K562 (cell line): ENCODE measurements at regions not wholly inside any gene's neighbourhood (a gene's known extent, or its start where the extent isn't known, plus 50 kb on each side); places are given as distances from the start of the nearest gene placed in this dataset.

ENCODE experiments used
- ATAC-seq: fragments of 200-7000 bp; cut with Tn5 transposase; 3 replicates; pipeline ENCODE4 v1.9.1; 2020; ENCODE audit warnings: moderate library complexity
- BruUV-seq: library from RNA; stranded (reverse); fragments of 400-500 nt; replicated peaks from 2 replicates; lab custom pipeline; 2021; lab: Mats Ljungman, UMichigan
- CTCF ChIA-PET: fragments of 300-600 bp; formaldehyde crosslinking; extraction: SDS; loops from one replicate; lab custom pipeline; 2021; ENCODE audit warnings: low intra/inter-chr PET ratio; lab: Yijun Ruan, JAX
- POLR2A ChIA-PET: fragments of 300-600, 350-650 bp; sonication (Branson Sonifier 250); formaldehyde crosslinking; extraction: SDS; loops from one replicate; lab custom pipeline; 2021; ENCODE audit warnings: antibody characterized with exemption, inconsistent platforms; lab: Yijun Ruan, JAX
- DNase-seq, 4 experiments: peaks; one replicate each; pipeline versions ENCODE4 v3.0.0 to v3.0.0-alpha.2; 2011 to 2018; ENCODE audit warnings: low spot score in 3 of 4, mixed read lengths in 3 of 4; ENCODE audit errors: extremely low read depth in 1 of 4
- FAIRE-seq: peaks from 2 replicates; lab custom pipeline; 2011; peaks lifted over from hg19 to GRCh38; lab: Jason Lieb, UNC
- H2AFZ ChIP-seq: 2 replicates; pipeline ENCODE4 v1.6.0; 2011; ENCODE audit warnings: low read depth, low read length, control low read depth, inconsistent platforms
- H3K27ac ChIP-seq: fragments of 200-600 bp; 3 replicates; pipeline ENCODE4 v1.8.0; 2011; ENCODE audit warnings: low read depth, mild to moderate bottlenecking, control low read depth, inconsistent platforms, low read length, moderate library complexity, mixed read lengths; ENCODE audit errors: extremely low read depth
- H3K27me3 ChIP-seq, 2 experiments: fragments of 300-600 bp in 1 of 2; 2 replicates in 1 of 2; 3 replicates in 1 of 2; pipeline versions ENCODE4 v1.6.0 to v1.8.0; 2011; ENCODE audit warnings: inconsistent platforms in 2 of 2, low read length in 2 of 2, mild to moderate bottlenecking in 1 of 2, mixed read lengths in 1 of 2, moderate library complexity in 1 of 2; ENCODE audit not compliant: control insufficient read depth in 2 of 2, insufficient read depth in 2 of 2
- H3K36me3 ChIP-seq: fragments of 300-600 bp; 3 replicates; pipeline ENCODE4 v1.8.0; 2011; ENCODE audit warnings: mild to moderate bottlenecking, low read length, inconsistent platforms; ENCODE audit not compliant: control insufficient read depth, insufficient read depth
- H3K4me1 ChIP-seq, 2 experiments: fragments of 200-600 bp in 1 of 2; replicated peaks in 1 of 2; 2 replicates in 1 of 2; 3 replicates in 1 of 2; pipeline versions ENCODE4 v1.5.1 to v1.8.0; 2011; ENCODE audit warnings: inconsistent platforms in 2 of 2, low read length in 2 of 2, mild to moderate bottlenecking in 1 of 2, mixed read lengths in 1 of 2, moderate library complexity in 1 of 2; ENCODE audit not compliant: control insufficient read depth in 2 of 2, insufficient read depth in 2 of 2
- H3K4me2 ChIP-seq: 2 replicates; pipeline ENCODE4 v1.6.1; 2011; ENCODE audit warnings: low read length, control low read depth, inconsistent platforms, mixed read lengths; ENCODE audit not compliant: insufficient read depth
- H3K4me3 ChIP-seq: fragments of 200-600 bp; sonication (generic), shearing (Covaris generic); 2 replicates; pipeline ENCODE4 v1.5.1; 2016; ENCODE audit warnings: control low read depth, inconsistent platforms
- H3K79me2 ChIP-seq: fragments of 200-600 bp; 3 replicates; pipeline ENCODE4 v1.8.0; 2011; ENCODE audit warnings: low read length, inconsistent platforms; ENCODE audit not compliant: control insufficient read depth, insufficient read depth
- H3K9ac ChIP-seq, 2 experiments: 2 replicates each; pipeline versions ENCODE4 v1.6.0 to v1.6.1; 2011; ENCODE audit warnings: low read depth in 2 of 2, low read length in 2 of 2, control low read depth in 1 of 2, inconsistent platforms in 1 of 2, mild to moderate bottlenecking in 1 of 2, mixed read lengths in 1 of 2; ENCODE audit not compliant: insufficient read depth in 1 of 2
- H3K9me1 ChIP-seq: one replicate; pipeline ENCODE4 v1.6.0; 2011; ENCODE audit warnings: inconsistent platforms, mild to moderate bottlenecking, low read length, moderate library complexity; ENCODE audit not compliant: control insufficient read depth, insufficient read depth
- H3K9me3 ChIP-seq: replicated peaks from 2 replicates; pipeline ENCODE4 v1.5.1; 2011; ENCODE audit warnings: low read depth, low read length, inconsistent platforms; ENCODE audit not compliant: control insufficient read depth, insufficient read depth
- H4K20me1 ChIP-seq: replicated peaks from 2 replicates; pipeline ENCODE4 v1.6.1; 2011; ENCODE audit warnings: low read length, inconsistent platforms, mixed read lengths; ENCODE audit not compliant: control insufficient read depth, insufficient read depth
- RFX7 ChIP-seq: fragments of 250-450 bp; sonication (Bioruptor Pico); IDR thresholded peaks from 2 replicates; pipeline ENCODE4 v1.5.1; 2021; ENCODE audit warnings: mild to moderate bottlenecking
- SETDB1 ChIP-seq: IDR thresholded peaks from one replicate; pipeline ENCODE4 v1.6.1; 2012; ENCODE audit warnings: low read length, control low read depth, inconsistent platforms
- SIRT6 ChIP-seq: IDR thresholded peaks from one replicate; pipeline ENCODE4 v1.6.1; 2012; ENCODE audit warnings: low read depth, mild to moderate bottlenecking, control low read depth, inconsistent platforms, low read length, moderate library complexity
- ZBTB1 ChIP-seq: sonication (generic); formaldehyde crosslinking; IDR thresholded peaks from 2 replicates; pipeline ENCODE4 v1.8.1; 2023; ENCODE audit warnings: missing genetic modification reagents, low read depth, mild to moderate bottlenecking, borderline replicate concordance
- WGBS: fragments of 100-300 bp; shearing (Covaris generic); methylation state at CpG from one replicate; pipeline ENCODE4 v1.1.6; 2016; ENCODE audit warnings: low coverage, mixed read lengths; ENCODE audit not compliant: insufficient coverage; ENCODE audit errors: missing lambda C conversion rate; 5-methylcytosine and 5-hydroxymethylcytosine counted together
- in situ Hi-C: fragments of 300-500 bp; cut with MboI; formaldehyde crosslinking; loops from 4 replicates; pipeline ENCODE4 v1.15.0; 2018; ENCODE audit warnings: inconsistent platforms, mixed read lengths
- intact Hi-C: fragments of 100-400 bp; cut with micrococcal nuclease; formaldehyde crosslinking; loops from 2 replicates; pipeline ENCODE4 v1.14.2; 2022

GRCh38 chr9:107190061-107190935, 92.8 kb upstream of the RAD23B start:
- WGBS = 0% methylated on average over 3 of the region's 3 CpGs

DNA sequence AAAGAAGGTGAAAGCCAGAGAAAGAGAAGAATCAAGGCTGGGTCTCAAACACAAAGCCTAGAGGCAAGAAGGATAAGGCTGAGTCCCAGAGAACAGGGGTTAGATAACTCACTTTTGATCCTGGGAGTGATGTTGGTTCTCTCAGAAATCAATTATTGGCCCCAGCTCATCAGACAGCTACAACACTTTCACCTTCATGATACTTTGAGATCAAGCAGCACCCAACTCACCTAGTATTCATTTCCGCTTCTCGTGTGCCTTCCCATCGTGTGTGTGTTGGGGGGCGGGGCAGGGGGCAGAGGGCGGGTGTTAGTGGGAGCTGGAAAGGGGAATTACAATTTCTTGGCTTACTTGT, 92.2 kb upstream of the RAD23B start:
- POLR2A ChIA-PET = no interaction called here
- no peaks in the 10 kb centered on the region for H3K9me3 ChIP-seq
- DNase-seq (no peak), FAIRE-seq (no peak), ATAC-seq (no peak)
- no peak overlapping the region for H2AFZ ChIP-seq
- H3K36me3 ChIP-seq = no peaks in the 10 kb centered on the region
- no peaks in the 10 kb centered on the region for H4K20me1 ChIP-seq
- in situ Hi-C loops (no loop called here), intact Hi-C loops (no loop called here)
- H3K9ac ChIP-seq = no peak overlapping the region
- no peaks in the 10 kb centered on the region; a peak in 1 of 5 replicates for H3K27me3 ChIP-seq
- no TSS peak for BruUV-seq
- H3K4me3 ChIP-seq = no peak overlapping the region
- no peak overlapping the region for H3K4me2 ChIP-seq
- CTCF ChIA-PET = no interaction called here
- no peak overlapping the region for H3K27ac ChIP-seq
- no peaks in the 10 kb centered on the region for H3K79me2 ChIP-seq
- H3K9me1 ChIP-seq = no peaks in the 10 kb centered on the region
- 0% methylated on average over 5 of the region's 5 CpGs for WGBS
- TF ChIP-seq SIRT6 (no peak), RFX7 (no peak)
- TF ChIP-seq, all 486 proteins: peak for 0
- H3K4me1 ChIP-seq = no peaks in the 10 kb centered on the region

More at GRCh38 chr9:107190061-107190935, 92.8 kb upstream of the RAD23B start:
- ChIA-PET POLR2A (no interaction called here), CTCF (no interaction called here)
- no peak for TF ChIP-seq SETDB1
- TF ChIP-seq ZBTB1 (CRISPR knock-in tag) = no peak
- Histone ChIP-seq H3K79me2 (no peaks in the 10 kb centered on the region), H3K36me3 (no peaks in the 10 kb centered on the region), H4K20me1 (no peaks in the 10 kb centered on the region), H3K4me2 (no peak overlapping the region), H3K4me3 (no peak overlapping the region), H3K9me1 (no peaks in the 10 kb centered on the region), H2AFZ (no peak overlapping the region), H3K9ac (no peak overlapping the region), H3K27ac (no peak overlapping the region), H3K4me1 (no peaks in the 10 kb centered on the region), H3K27me3 (no peaks in the 10 kb centered on the region; a peak in 1 of 5 replicates), H3K9me3 (no peaks in the 10 kb centered on the region)
- no TSS peak for BruUV-seq
- in situ Hi-C loops = no loop called here
- intact Hi-C loops = no loop called here
- no peak for DNase-seq
- no peak for FAIRE-seq
- no peak for ATAC-seq
